GM12892 (cell line): ENCODE measurements at regions not wholly inside any gene's neighbourhood (a gene's known extent, or its start where the extent isn't known, plus 50 kb on each side); places are given as distances from the start of the nearest gene placed in this dataset.

Experiments used
- POLR2A ChIP-seq: IDR thresholded peaks from 2 replicates; pipeline ENCODE4 v1.6.1; 2011; ENCODE audit warnings: low read depth, low read length, control low read depth
- POLR2AphosphoS5 ChIP-seq: IDR thresholded peaks from 2 replicates; pipeline ENCODE4 v1.6.1; 2011; ENCODE audit warnings: low read depth, low read length, control low read depth

DNA sequence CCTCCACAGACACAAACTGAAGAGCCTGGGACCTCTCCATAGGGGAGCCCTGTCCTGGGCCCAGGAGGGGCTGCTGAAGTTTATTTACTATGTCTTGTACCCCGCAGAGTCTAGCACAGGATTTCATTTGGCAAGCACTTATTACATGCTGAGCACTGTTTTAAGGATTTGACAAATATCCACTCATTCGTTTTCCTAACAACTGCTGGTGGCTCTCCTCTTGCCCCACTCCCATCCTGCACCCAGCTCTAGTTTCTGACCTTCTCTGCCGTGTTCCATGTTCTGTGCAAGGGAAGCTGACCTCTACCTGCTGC, 127.0 kb upstream of the MAFB start:
- TF ChIP-seq POLR2A (no peak), POLR2AphosphoS5 (no peak)
